Activated CD8-positive, alpha-beta memory T cell treated with anti-CD3 and anti-CD28 coated beads for 48 hours (primary cell): ENCODE measurements at regions not wholly inside any gene's neighbourhood (a gene's known extent, or its start where the extent isn't known, plus 50 kb on each side); places are given as distances from the start of the nearest gene placed in this dataset.

ENCODE experiments used
- DNase-seq, 3 experiments: peaks; one replicate each; pipeline ENCODE4 v3.0.0-alpha.2; 2020; ENCODE audit warnings: low read depth in 2 of 3, low spot score in 2 of 3

DNA sequence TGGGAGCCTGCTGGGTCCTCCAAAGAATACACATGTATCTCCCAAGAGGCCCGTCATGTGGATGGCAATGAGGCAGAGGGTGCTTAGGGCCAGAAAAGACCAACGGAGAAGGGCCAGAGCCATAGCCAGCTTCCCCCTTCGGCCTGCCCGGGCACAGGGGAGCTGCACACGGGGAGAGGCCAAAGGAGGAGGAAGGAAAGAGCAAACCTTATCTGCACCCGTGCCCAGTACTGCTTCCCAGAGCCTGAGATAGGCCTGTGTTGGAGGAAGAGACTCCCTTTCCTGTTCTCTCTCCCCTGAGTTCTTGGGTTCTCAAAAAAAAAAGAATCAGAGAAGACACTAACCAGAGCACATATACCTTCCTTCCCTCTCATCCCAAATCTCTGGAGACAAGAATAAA lies 250.3 kb downstream of the ANAPC1 start:
- DNase-seq, result no peak

DNA sequence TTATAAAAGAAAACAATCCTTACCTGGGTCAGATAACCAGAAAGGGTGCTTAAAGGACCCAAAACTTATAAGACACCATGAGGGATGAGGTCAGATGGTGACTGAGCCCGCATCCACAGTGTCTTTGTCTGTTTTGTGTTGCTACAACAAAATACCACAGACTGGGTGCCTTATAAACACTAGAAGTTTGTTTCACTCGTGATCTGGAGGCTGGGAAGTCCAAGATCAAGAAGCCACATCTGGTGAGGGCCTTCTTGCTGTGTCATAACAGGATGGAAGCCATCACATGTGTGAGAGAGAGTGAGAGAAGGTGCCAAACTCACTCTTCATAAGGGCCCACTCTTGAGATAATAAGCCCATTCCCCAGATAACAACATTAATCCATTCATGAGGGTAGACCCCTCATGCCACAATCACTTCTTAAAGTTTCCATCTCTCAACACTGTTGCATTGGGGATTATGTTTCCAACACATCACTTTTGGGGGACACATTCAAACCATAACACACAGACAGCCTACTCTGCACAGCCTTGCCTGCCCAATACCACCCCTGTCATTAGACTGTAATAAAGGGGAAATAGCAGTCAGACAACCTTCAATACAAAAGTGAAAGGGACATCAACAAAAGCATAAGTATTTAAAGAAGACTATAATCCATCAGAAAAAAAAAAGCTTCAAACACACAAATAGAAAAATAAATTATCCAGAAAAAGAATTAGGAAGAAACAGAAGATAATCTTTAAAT lies 249.8 kb downstream of the ANAPC1 start:
- no peak for DNase-seq

DNA sequence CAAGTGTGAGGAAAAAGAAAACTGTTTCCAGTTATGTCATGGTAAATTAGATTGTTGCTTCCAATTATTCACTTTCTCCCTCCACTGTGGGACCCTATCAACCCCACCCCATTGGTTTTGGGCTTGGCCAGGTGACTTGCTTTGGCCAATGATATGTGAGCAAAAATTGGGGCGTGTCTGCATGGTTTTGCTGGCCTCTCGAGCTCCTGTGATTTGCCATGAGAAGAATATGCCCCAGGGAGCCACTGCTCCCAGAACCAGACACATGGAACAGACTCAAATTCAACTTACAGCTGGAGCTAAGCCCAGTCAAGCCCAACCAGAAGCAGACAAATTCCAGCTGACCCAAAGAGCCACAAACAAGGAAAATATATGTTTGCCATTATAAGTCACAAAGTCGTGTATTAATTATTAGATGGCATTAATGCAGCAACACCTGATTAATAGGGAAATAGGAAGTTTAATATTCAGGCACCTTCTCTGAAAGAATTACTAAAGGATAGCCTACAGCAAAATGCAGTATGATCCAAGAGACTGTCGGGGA lies 248.9 kb downstream of the ANAPC1 start:
- DNase-seq, result no peak

DNA sequence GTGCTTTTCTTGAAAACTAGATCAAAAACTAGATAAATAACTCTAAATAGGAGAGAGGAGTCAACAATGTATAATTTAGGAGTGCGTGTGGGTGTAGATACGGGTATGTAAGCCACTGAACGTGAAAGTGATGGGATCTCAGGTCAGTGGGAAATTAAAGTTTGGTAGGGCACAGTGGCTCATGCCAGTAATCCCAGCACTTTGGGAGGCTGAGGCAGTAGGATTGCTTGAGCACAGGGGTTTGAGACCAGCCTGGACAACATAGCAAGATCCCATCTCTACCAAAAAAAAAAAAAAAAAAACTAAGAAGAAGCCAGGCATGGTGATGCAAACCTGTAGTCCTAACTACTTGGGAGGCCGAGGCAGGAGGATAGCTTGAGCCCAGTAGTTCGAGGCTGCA lies 247.1 kb downstream of the ANAPC1 start:
- DNase-seq, result no peak

DNA sequence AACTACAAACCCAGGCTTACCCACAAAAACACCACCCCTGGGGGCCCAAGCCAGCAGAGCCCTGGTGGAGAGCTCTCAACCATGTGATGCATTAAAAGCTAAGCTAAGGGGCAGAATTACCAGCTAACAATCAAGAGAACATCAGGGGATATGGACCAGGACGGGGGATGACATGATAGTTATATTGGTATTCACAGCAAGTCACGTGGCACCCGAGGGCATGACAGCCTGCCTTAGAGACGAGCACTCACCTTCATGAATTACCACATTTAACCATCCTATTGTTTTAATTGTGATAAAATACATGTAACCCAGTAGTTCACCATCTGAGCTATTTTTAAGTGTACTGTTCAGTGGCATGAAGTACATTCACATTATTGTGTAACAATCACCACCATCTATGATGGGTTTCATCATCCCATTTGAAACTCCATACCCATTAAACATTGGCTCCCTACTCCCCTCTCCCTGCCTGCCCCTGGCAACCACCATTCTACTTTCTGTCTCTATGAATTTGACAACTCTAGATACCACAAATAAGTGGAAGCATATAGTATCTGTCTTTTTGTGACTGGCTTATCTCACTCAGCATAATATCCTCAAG lies 245.6 kb downstream of the ANAPC1 start:
- no peak for DNase-seq

DNA sequence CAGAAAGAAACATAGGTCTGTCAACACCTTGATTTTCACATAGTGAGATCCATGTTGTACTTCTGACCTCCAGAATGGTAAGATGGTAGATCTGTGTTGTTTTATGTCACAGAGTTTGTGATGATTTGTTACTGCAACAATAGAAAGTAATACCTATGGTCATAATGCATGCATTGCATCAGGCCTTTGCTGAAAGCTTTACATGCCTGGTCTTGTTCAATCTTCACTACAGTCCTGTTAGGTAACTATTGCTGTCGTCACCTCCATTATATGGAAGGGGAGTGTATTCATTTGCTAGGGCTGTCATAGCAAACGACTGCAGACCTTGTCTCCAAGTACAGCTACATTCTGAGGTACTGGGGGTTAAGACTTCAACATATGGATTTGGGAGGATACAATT lies 243.5 kb downstream of the ANAPC1 start:
- DNase-seq, result no peak

DNA sequence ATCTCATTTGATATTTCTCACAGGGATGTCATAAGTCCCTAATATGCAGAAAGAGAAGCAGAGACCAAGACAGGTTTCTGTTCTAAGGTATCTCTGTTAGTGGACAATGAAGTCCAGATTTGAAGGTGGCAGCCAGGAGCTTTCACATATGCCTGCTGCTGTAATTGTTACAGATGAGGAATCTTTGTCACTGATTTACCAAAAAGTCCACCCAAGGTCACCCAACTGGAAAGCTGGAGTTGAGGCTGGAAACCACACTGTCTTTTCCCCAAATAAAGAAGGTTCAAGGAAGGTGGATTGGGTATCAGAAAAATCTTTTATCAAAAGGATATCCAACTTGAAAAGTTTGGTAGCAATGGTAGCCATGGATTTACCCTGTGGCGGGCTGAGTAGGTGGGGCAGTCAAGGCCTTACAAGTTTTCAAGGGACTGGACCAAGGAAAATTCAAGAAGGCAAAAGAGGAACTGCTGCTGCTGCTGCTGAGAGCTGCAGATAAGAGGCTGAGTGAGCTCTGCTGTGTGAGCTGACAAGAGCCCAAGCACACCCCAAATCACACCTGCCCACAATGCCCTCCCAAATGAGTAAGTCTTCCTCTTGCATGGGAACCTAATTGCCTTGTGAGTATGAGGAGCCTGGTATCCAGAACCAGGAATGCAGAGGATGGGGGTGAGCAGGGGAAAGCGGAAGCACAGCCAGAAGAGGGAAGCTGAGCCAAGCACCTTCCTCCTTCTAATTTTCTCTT lies 241.2 kb downstream of the ANAPC1 start:
- no peak for DNase-seq

DNA sequence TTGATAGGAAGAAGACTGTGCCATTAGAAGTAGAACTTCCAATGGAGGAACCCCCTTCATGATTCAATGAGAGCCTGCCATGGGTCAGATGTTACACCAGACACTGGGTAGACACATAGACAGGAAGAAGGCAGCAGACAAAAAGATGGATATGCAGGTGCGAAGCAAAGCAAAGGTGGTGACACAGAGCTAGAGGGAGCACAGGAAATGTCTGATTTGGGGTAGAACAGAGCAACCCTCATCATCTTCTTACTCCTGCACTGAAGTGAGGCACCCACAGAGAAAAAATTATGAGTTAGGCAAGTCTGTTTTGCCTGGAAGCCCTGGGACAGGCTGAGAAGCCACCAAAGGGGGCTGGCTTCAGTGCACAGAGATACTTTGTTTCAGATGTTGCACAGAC lies 240.2 kb downstream of the ANAPC1 start:
- DNase-seq, result no peak

DNA sequence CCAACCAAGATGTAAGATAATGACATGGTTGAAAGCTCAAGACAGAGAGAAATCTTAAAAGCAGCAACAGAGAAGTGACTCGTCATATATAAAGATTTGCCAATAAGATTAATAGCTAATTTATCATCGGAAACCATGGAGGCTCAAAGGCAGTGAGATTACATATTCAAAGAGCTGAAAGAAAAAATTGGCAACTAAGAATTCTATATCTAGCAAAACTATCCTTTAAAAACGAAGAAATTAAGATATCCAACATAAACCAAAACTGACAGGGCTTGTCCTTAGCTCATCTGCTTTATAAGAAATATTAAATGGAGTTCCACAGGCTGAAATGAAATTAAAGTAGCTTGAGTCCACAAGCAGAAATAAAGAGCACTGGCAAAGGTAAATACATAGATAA lies 236.6 kb downstream of the ANAPC1 start:
- DNase-seq, result no peak

DNA sequence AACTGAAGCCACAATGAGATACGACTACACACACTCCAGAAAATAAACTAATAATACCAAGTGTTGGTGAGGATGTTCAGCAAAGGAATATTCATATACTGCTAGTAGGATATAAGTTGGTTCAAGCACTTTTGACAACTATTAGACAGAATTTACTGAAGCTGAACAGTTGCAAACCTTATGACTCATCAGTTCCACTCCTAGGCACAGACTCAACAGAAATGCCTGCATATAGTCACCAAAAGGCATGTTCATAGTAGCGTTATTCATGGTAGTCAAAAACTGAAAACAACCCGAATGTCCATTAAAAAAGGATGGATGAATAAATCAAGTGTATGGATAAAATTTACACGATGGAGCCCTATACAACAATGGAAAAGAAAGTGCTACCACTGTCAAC lies 232.0 kb downstream of the ANAPC1 start:
- DNase-seq, result no peak

DNA sequence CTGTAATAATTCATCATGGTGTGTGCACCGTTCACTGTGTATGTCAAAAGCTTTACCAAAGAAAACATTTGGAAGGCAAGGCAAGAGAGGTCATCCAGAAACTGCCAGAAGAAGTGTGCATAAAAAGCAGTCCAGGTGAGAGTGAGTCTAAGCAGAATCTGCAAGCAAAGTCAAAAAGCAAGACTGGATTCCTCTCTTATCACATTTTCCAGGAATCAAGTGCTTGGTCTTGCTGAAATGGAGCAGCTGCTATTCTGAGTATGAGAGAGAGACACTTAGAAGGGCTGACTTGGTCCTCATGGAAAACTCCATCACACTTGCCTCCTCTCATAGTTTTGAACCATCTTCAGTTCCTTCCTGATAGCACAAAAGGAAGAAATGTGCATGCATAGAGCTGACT lies 231.3 kb downstream of the ANAPC1 start:
- no peak for DNase-seq

DNA sequence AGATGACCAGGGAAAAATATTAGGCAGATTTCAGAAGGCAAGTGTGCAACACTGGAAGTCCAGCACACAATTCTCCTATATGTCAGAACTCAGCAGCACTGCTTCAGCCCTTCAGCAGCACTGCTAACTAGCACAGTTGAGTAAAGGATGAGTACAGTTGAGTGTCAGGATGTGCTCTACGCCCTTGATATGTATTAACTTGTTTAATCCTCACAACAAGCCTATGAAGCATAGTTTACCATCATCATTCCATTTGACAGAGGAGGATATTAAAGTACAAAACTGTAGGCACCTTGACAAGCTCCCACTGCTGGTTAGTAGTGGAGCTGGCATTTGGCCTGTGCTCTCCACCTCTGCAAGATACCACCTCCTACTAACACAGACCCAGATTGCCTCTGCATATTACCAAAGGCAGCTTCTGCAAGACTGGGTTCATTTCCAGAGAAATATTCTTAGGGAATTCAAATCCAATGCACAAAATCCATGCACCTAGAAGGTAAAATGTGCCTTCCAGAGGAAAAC lies 230.8 kb downstream of the ANAPC1 start:
- DNase-seq, result no peak

DNA sequence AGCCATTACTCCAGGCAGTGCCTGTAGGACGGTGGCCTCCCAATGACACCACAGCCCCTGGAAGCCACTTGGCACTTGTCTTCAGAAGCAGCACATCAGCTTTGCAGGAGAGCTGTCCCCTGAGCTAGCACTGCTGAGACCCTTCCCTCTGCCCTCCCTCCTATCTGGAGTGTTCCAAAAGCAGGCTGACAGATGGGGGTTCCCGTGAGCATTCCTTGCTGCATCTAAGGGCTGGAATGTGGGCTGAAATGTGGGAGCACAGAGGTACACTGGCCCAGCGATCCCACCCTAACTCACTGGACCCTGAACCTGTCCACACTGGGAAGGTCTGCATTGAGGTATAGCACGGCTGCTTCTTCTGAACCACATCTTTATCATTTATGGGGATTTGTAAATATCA lies 230.1 kb downstream of the ANAPC1 start:
- no peak for DNase-seq

DNA sequence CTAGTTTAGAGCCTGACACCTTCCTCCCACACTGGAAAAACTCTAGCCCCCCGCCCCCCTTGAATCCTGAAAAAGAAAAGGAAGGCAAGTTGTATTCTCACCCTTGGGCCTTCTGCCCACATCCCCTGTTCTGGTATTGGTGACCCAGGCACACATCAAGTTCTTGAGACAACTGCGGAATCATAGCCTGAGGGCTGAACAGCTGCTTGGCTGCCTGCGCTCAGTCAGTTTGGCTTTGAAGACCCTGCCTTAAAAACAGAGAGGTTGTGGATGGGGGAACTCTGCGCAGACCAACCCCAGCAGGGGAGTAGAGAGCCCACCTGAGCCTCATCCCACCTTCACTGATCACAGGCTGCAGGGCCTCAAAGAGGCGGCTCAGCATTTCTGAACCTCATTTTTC lies 229.2 kb downstream of the ANAPC1 start:
- no peak for DNase-seq

DNA sequence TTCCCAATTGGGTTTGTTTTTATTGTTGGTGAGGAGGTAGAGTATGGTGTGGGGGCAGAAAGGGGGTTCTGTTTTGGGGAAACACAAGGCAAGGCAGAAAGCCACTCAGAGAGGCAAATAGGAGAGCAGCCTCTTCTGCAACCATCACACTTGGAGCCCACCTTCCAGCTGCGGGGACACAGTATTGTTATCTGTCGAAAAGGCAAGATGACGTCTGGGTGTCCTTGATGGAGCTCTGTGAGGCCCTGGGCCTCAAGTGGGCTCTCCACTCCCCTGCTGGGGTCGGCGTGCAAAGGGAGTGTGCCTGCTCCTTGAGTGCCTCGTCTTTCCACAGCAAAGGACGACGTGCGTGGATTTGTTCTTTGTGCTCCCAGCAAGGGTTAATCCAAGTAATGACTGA lies 227.6 kb downstream of the ANAPC1 start:
- no peak for DNase-seq

DNA sequence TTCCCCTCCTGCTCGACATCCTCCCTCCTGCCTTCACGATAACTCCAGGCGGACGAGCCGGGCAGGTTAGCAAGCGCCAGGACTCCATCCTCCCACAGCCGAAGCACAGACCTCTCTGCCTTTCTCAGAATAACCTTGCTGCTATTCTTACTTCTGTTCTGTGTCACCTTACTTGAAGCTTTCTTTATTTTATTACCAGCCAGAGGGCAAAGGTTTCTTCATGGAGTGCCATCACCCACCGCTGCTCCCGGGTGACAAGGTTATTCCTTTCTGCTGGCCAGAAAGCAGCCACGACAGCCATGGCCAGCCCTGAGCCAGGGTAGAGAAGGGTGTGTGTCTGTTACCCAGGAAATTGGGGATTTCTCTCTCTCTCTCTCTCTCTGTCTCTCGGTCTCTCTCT lies 227.1 kb downstream of the ANAPC1 start:
- DNase-seq, result no peak

DNA sequence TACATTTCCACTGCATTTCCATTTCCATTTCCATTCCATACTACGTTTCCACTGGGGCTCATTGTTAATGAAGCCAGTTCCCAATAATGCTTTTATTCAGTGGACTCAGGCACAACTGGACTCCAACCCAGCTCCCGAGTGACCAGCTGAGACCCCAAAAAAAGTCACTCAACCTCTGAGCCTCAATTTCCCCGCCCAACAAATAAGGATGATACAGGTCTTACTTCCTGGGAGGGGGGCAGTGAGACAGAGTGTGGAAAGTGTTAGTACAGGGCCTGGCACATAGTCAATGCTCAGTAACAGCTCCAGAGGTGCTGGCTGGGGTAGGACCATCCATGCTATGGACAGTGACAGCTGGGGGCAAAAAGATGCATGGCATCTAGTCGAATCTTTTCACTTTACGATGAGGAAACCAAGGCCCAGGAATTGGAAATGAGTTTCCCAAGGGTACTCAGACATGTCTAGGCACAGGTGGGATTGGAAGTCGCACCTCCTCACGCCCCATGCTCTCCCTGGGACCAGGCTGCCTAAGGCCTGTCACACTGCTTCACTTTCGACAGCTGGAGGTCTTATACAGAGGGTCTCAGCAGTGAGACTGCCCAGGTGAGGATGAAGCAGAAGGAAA lies 226.5 kb downstream of the ANAPC1 start:
- no peak for DNase-seq

DNA sequence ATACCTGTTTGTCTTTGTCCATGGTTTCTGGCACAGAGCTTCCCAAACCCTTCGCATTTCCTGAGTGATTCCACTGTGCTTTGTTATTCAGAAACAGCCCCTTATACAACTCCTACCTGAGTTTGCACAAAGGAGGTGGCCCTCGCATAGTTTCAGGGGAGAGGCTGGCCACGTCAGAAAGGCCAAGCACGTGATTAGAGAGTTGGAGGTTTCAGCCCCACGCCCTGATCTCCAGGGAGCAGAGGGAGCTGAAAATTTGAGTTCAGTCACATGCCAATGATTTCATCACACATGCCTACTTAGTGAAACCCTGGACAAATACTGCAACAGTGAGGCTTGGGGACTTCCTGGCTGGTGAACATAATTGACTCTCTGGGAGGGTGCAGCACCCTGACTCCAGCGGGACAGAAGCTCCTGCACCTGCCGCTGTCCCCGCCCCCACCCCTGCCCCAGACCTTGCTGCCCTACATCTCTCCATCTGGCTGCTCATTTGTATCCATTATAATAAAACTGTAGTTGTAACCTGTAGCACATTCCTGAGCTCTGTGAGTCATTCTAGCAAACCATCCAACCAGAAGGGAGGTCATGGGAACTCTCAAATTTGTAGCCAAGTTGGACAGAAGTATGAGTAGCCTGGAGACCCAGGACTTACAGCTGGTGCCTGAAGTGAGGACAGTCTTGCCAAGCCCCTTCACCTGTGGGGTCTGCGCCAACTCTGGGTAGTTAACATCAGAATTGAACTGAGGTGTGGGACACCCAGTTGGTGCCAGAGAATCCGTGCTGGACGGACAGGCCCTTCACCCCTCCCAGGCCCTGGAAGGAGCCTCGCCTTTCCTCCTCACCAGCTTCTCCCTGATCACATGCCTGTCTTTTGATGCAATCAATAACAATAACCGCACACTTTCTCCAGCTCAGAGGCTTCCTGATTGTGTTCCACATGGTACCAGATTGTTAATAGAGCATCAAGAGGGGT lies 224.3 kb downstream of the ANAPC1 start:
- no peak for DNase-seq

DNA sequence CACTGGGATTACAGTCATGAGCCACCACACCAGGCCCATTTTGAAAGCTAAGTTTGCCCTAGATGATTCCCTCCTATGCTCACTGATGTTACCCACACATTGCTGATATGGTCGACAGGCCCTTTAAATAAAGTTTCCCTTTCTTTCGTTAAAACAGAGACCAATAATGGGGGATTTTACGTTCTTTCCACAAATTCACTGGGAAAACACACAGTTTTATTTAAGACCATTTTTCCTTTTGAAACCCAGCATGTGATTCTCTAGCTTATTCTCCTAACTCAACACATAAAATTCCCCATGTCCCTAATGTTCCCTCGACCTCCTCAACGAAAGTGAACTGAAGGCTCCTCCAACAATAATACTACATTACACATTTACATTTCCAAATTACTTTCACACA lies 223.2 kb downstream of the ANAPC1 start:
- DNase-seq, result no peak

DNA sequence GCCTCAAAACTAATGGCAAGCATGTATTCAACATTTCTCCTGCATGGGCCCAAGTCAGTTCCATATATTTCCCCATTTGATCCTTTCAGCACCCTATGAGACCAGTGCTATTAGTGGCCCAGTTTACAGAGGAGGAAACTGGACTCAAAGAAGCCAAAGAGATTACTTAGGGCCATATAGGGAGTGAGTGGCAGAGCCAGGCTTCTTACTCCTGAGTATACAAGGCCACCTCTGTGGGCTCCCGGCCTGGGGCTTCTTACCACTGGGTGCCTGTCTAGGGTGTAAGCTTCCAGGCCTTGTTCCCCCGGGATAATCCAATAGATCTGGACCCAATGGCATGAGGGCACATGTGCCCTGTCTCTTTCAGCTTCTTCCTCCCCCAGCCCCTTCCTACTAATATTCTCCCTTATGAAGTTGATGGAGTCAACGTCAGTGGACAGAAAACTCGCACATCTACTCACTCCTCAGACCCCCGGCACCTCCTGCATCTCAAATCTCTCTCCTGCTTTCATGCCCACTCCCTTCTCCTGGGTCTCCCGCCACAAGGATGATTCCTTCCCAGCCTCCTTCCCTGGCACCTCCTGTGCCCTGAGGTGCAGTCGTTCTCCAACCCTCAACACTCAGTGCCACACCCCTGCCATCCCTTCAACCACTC lies 222.6 kb downstream of the ANAPC1 start:
- DNase-seq, result no peak
